Activated T-helper 17 cell treated with anti-CD3 and anti-CD28 coated beads, Interleukin-2, amount 50 U/mL, for 72 hours (primary cell): ENCODE measurements at regions not wholly inside any gene's neighbourhood (a gene's known extent, or its start where the extent isn't known, plus 50 kb on each side); places are given as distances from the start of the nearest gene placed in this dataset.
A peak's percentile ranks its signal among the peaks of the same experiment; 100 is the strongest.

ENCODE experiments used
- ATAC-seq: fragments of 150-1000 bp; cut with Tn5 transposase; replicated peaks from 2 replicates; pipeline ENCODE4 v1.10.0; 2021; ENCODE audit warnings: mild to moderate bottlenecking, moderate library complexity
- H3K27ac Mint-ChIP-seq: one replicate; pipeline ENCODE4 v1.8.0; 2022; ENCODE audit warnings: mixed read lengths
- H3K27me3 Mint-ChIP-seq: one replicate; pipeline ENCODE4 v1.8.0; 2022; ENCODE audit warnings: mixed read lengths
- H3K36me3 Mint-ChIP-seq: one replicate; pipeline ENCODE4 v1.8.0; 2022; ENCODE audit warnings: low read depth, mild to moderate bottlenecking, mixed read lengths
- H3K4me1 Mint-ChIP-seq: one replicate; pipeline ENCODE4 v1.8.0; 2022; ENCODE audit warnings: mixed read lengths
- H3K4me3 Mint-ChIP-seq: one replicate; pipeline ENCODE4 v1.8.0; 2022; ENCODE audit warnings: mild to moderate bottlenecking, mixed read lengths
- H3K9me3 Mint-ChIP-seq: one replicate; pipeline ENCODE4 v1.8.0; 2022; ENCODE audit warnings: mixed read lengths

DNA sequence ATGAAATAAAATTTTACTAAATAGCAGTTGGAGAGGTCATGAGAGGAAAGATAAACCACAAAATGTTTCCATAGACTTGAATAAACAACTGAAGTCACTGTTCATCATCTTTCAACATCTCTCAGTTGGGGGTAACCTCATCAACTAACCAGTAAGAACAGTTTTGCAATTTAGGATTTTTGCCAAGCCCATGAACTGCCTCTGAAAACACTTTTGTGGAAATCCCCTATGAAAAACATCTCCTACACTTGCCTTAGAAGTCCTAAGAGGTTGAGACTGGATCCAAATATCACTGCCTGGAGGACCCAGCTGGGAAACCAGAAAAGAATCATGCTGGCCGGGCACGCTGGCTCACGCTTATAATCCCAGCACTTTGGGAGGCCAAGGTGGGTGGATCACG, 273.1 kb downstream of the C12orf50 start:
- H3K4me3 Mint-ChIP-seq: no peak overlapping the region
- no peak overlapping the region for H3K27ac Mint-ChIP-seq
- H3K9me3 Mint-ChIP-seq: peaks cover 5% of the 10 kb centered on the region
- ATAC-seq: no peak
- H3K36me3 Mint-ChIP-seq: no peaks in the 10 kb centered on the region
- no peaks in the 10 kb centered on the region for H3K4me1 Mint-ChIP-seq
- no peaks in the 10 kb centered on the region for H3K27me3 Mint-ChIP-seq

DNA sequence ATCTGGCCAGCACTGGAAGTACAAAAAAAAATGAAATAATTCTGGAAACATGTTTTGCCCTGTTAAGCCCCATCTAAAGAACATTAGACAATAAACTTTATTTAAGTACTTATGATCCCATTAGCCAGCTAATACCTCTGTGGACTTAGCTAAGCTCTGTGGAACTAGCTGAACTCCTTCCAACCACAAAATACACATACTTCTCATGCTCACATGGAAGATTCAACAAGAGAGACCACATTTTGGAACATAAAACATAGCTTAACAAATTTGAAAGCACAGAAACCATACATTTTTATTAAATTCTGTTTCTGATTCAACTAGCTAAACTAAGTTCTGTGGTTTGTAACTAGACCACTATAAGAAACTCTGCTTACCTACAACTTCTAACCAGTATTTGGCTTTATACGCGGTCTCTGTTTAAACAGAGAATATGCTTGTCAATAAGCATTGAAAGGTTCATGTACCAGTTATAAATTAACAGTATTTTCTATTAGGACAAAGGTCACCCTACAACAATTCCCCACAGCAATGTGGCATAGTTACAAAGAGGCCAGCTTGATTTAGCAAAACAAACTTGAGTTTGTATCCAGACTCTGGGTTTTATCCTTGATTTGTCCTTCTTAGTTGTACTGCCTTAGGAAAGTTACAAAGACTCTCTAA, 300.1 kb downstream of the C12orf50 start:
- H3K4me3 Mint-ChIP-seq: no peak overlapping the region

DNA sequence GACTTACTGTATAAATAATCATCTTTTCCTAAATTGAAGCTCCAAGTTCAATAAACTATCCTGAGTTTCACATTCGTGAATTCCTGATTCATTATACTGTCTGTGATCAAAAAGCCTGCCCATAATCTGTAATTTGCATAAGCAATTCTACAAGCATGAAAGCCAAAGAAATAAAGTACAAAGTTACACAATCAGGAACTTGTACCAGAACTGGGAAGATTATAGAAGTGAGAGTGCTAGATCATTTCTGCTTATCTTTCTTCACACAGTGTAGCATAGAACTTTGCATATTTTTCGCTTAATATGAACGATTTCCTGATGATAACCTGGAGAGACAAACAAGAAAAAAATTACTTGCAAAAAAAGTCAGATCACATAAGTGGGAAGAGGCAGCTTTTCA, 308.2 kb downstream of the C12orf50 start:
- Mint-ChIP-seq H3K27me3 (no peaks in the 10 kb centered on the region), H3K36me3 (no peaks in the 10 kb centered on the region), H3K4me1 (no peaks in the 10 kb centered on the region), H3K9me3 (peaks cover 7% of the 10 kb centered on the region), H3K4me3 (no peak overlapping the region), H3K27ac (no peak overlapping the region)
- ATAC-seq: no peak

More for the DNA sequence above, 300.1 kb downstream of the C12orf50 start:
- Mint-ChIP-seq H3K27ac (no peak overlapping the region), H3K36me3 (no peaks in the 10 kb centered on the region), H3K4me1 (no peaks in the 10 kb centered on the region), H3K27me3 (no peaks in the 10 kb centered on the region), H3K9me3 (no peaks in the 10 kb centered on the region)
- ATAC-seq: no peak

DNA sequence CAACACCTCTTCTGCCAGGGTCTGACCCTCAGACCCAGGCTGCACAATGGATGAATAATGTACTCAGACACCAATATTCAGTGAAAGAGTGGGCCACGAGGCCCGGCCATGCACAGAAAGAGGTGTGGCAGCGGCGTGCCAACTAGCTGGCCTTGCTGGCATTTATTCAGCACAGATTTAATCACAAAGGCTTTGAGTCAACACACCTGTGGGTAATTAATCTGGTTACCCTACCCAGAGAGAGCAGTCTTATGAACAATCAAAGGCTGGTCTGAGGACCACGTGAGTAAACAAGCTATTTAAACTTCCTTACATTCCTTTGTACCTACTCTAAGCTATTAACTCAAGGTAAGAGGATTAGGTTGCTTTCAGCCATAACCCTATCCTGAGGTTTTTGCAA, 324.8 kb downstream of the C12orf50 start:
- Mint-ChIP-seq H3K4me1 (no peaks in the 10 kb centered on the region), H3K36me3 (no peaks in the 10 kb centered on the region), H3K27ac (no peak overlapping the region), H3K4me3 (no peak overlapping the region), H3K27me3 (no peaks in the 10 kb centered on the region), H3K9me3 (peaks cover 7% of the 10 kb centered on the region)
- no peak for ATAC-seq

DNA sequence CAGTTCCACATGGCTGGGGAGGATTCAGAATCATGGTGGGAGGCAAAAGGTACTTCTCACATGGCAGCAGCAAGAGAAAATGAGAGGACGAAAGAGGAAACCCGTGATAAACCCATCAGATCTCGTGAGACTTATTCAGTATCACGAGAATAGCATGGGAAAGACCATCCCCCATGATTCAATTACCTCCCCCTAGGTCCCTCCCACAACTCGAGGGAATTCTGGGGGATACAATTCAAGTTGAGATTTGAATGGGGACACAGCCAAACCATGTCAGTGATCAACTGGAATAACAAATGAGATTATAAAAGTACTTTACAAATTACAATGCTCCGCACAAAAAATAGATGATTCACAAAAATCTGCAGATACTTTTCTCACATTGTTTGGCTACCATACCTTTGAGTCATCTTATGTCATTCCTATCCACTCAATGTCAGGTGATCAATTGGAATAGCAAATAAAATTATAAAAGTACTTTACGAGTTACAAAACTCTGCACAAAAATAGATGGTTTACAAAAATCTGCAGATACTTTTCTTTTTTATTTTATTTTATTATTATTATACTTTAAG, 338.9 kb downstream of the C12orf50 start:
- H3K9me3 Mint-ChIP-seq: peaks cover 7% of the 10 kb centered on the region
- ATAC-seq: no peak
- H3K27me3 Mint-ChIP-seq: no peaks in the 10 kb centered on the region

DNA sequence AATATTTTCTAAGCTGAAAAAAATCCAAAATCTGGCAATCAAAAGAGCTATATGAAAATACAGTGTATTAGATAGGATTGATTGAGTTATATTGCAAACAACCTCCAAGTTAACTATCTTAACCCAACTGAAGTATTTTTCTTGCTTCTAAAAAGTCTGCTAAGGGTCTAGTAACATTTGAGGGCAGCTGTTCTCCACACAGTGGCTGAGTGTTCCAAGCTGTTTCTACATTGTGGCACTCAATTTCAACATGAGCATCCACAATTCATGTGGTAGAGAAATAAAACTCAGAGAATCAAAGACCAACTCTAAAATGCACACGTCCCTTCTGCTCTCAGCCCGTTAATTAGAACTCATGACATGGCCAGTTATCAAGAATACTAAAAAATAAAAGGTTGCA, 340.0 kb downstream of the C12orf50 start:
- H3K9me3 Mint-ChIP-seq: peaks cover 7% of the 10 kb centered on the region
- no peaks in the 10 kb centered on the region for H3K36me3 Mint-ChIP-seq
- H3K27me3 Mint-ChIP-seq: no peaks in the 10 kb centered on the region
- no peak for ATAC-seq
- H3K27ac Mint-ChIP-seq: no peak overlapping the region
- no peak overlapping the region for H3K4me3 Mint-ChIP-seq
- H3K4me1 Mint-ChIP-seq: no peaks in the 10 kb centered on the region

More for the DNA sequence above, 338.9 kb downstream of the C12orf50 start:
- H3K4me1 Mint-ChIP-seq: no peaks in the 10 kb centered on the region
- no peak overlapping the region for H3K27ac Mint-ChIP-seq
- no peak overlapping the region for H3K4me3 Mint-ChIP-seq
- H3K36me3 Mint-ChIP-seq: no peaks in the 10 kb centered on the region

DNA sequence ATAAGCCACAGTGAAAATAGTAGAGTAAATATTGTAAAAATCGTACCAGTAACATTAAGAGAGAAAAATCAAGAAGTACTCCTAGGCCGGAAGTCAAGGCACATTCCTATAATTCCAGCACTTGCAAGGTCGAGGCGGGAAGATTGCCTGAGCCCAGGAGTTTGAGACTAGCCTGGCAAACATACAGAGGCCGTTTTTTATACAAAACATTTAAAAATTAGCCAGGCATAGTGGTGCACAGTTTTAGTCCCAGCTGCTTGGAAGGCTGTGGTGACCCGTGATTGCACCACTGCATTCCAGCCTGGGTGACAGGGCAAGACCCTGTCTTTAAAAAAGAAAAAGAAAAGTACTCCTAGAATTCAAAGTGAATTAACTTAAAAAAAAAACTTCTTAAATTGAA, 341.8 kb downstream of the C12orf50 start:
- Mint-ChIP-seq H3K4me3 (no peak overlapping the region), H3K4me1 (no peaks in the 10 kb centered on the region), H3K9me3 (peaks cover 4% of the 10 kb centered on the region), H3K36me3 (no peaks in the 10 kb centered on the region), H3K27me3 (no peaks in the 10 kb centered on the region), H3K27ac (no peak overlapping the region)
- ATAC-seq: no peak

DNA sequence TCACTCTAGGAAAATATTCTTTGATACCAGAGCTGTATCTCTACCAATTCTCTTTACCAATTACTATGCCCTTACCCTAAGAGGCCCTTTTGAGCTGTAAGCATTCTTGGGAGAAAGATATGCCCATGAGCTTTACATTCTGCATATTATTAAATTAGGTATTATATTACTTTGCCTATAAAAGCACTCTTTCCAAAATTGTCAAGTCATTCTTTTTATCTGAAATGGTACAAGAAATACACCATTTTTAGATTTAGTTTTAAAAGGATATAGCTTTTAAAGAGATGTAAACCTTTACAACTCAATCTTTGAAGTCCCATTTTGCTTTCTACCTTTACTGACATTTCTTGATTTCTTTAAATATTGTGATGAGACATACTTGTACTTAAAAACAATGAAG, 343.5 kb downstream of the C12orf50 start:
- no peak overlapping the region for H3K4me3 Mint-ChIP-seq
- H3K4me1 Mint-ChIP-seq: no peaks in the 10 kb centered on the region
- H3K9me3 Mint-ChIP-seq: peaks cover 4% of the 10 kb centered on the region
- H3K27me3 Mint-ChIP-seq: no peaks in the 10 kb centered on the region
- no peak overlapping the region for H3K27ac Mint-ChIP-seq
- ATAC-seq: no peak
- no peaks in the 10 kb centered on the region for H3K36me3 Mint-ChIP-seq

DNA sequence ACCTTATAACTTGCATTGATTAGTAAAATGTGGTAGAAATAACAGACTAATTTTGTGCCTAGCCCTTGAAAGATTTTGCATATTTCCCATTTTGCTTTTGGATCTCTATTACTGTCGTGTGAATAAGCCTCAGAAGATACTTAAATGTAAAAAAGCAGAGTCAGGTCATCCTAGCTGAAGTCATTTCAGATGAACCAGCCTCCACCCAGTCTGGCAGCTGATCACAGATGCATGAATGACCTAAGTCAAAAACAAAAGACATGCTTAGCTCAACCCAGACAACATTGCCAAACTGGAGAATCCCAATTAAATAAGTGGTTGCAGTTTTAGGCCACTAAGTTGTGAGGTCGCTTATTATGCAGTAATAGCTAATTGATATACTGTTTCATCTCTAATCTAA, 349.9 kb downstream of the C12orf50 start:
- no peaks in the 10 kb centered on the region for H3K9me3 Mint-ChIP-seq
- H3K27ac Mint-ChIP-seq: no peak overlapping the region
- H3K4me1 Mint-ChIP-seq: no peaks in the 10 kb centered on the region
- no peaks in the 10 kb centered on the region for H3K36me3 Mint-ChIP-seq
- no peak for ATAC-seq
- no peaks in the 10 kb centered on the region for H3K27me3 Mint-ChIP-seq
- H3K4me3 Mint-ChIP-seq: no peak overlapping the region

DNA sequence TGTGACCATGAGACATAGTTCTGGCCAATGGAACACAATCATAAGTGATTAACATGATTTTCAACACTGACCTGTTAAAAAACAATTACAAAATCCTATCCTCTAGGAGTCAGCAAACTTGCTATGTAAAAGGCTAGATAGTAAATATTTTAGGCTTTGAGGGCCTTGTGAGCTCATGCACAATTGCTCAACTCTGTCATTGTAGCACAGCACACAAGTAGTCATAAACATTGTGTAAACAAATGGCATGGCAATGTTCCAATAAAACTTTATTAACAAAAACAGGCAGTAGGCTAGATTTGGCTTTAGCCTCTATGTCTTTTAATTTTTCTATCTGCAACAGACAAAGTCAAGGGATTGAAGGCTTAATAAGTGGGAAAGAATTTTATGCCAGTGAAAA, 350.7 kb downstream of the C12orf50 start:
- H3K4me1 Mint-ChIP-seq: no peaks in the 10 kb centered on the region
- no peak overlapping the region for H3K27ac Mint-ChIP-seq
- no peaks in the 10 kb centered on the region for H3K27me3 Mint-ChIP-seq
- H3K4me3 Mint-ChIP-seq: no peak overlapping the region
- H3K36me3 Mint-ChIP-seq: no peaks in the 10 kb centered on the region
- no peaks in the 10 kb centered on the region for H3K9me3 Mint-ChIP-seq
- ATAC-seq: no peak

DNA sequence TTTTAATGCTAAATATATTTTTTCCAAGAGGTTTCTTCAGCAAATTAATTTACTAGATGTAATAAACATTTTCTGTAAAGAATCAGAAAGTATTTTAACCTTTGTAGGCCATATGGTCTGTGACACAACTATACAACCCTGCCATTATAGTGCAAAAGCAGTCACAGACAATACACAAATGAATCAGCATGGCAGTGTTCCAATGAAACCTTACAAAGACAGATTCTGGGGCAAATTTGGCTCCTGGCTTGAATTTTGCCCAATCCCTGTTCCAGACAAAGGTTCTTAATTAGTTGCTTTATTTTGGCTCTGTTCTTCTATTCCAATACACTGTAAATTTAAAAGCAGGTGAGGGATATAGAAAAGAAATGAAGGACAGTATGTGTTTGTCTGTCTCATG, 352.5 kb downstream of the C12orf50 start:
- H3K27ac Mint-ChIP-seq: no peak overlapping the region
- H3K27me3 Mint-ChIP-seq: no peaks in the 10 kb centered on the region
- H3K4me3 Mint-ChIP-seq: no peak overlapping the region
- no peaks in the 10 kb centered on the region for H3K4me1 Mint-ChIP-seq
- no peaks in the 10 kb centered on the region for H3K9me3 Mint-ChIP-seq
- H3K36me3 Mint-ChIP-seq: no peaks in the 10 kb centered on the region
- no peak for ATAC-seq

DNA sequence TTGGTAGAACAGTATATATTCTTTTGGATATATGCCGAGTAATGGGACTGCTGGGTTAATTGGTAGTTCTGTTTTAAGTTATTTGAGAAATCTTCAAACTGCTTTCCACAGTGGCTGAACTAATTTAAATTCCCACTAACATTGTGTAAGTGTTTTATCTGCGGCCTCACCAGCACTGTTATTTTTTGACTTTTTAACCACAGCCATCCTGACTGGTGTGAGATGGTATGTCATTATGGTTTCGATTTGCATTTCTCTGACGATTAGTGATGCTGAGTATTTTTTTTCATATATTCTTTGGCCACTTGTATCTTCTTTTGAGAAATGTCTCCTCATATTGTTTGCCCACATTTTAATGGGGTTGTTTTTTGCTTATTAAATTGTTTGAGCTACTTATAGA, 357.4 kb downstream of the C12orf50 start:
- Mint-ChIP-seq H3K27ac (no peak overlapping the region), H3K9me3 (no peaks in the 10 kb centered on the region), H3K27me3 (no peaks in the 10 kb centered on the region), H3K36me3 (no peaks in the 10 kb centered on the region), H3K4me3 (no peak overlapping the region), H3K4me1 (no peaks in the 10 kb centered on the region)
- no peak for ATAC-seq

DNA sequence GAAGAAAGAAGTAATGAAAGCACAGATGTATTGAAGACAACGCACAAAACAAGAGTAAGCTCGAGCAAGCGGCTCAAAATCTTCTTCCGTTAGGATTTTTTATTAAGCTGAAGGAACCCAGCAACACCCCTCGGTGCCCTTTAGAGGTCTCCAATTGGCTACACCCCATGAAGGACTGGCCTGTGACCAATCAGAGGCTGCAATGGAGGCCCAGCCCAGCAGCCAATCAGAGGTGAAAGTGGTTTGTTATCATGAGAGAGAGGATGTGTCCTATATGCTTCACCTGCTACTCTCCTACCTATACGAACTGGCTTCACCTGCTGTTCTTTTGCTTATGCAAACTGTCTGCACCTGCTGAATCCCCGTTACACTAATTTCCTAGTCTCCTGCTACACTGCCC, 358.8 kb downstream of the C12orf50 start:
- Mint-ChIP-seq H3K27me3 (no peaks in the 10 kb centered on the region), H3K36me3 (no peaks in the 10 kb centered on the region), H3K4me1 (no peaks in the 10 kb centered on the region), H3K9me3 (no peaks in the 10 kb centered on the region), H3K27ac (no peak overlapping the region), H3K4me3 (no peak overlapping the region)
- no peak for ATAC-seq

DNA sequence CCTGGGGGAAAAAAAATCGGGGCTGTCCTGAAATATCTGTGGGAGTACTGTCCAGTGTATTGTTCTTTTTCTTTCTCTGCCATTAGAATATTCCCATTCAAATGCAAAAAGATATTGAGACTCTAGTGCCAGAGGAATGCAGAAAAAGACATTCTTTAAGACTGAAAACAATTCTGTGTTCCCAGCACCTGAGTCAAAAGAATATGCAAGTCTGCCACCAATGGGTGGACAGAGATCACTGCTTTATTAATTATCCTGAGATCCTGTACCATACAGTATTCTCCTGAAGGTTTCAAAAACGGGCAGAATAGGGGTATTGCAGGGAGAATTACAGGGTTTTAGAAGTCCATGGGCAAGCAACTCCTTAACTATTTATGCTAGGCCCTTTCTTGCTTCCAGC, 361.8 kb downstream of the C12orf50 start:
- Mint-ChIP-seq H3K9me3 (no peaks in the 10 kb centered on the region), H3K27me3 (no peaks in the 10 kb centered on the region), H3K4me3 (no peak overlapping the region), H3K4me1 (no peaks in the 10 kb centered on the region), H3K36me3 (no peaks in the 10 kb centered on the region), H3K27ac (no peak overlapping the region)
- no peak for ATAC-seq

DNA sequence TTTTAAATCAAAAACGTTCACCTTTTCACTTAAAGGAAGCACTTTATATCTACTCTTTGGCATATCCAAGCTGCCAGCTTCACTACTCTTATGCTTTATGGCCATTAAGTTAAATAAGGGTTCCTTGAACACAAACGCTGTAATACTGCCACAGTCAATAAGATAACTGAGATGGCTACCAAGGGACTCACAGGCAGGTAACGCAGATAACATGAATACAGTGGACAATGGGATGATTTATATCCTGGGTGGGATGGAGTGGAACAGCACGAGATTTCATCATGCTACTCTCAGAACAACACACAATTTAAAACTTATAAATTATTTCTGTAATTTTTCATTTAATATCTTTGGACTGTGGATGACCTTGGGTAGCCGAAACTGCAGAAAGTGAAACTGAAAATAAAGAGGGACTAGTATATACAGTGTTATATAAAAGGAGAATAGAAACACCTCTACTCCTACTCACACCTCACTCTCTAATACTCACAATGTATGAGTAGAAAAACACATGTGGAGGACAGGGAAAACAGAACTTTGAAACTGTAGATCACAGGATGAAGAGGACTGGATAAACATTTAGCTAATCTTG, 367.3 kb downstream of the C12orf50 start:
- Mint-ChIP-seq H3K36me3 (no peaks in the 10 kb centered on the region), H3K27ac (no peak overlapping the region), H3K9me3 (no peaks in the 10 kb centered on the region), H3K27me3 (no peaks in the 10 kb centered on the region), H3K4me1 (no peaks in the 10 kb centered on the region), H3K4me3 (peak overlapping the region; percentile 46)
- ATAC-seq: peak; percentile 35
